Activated naive CD8-positive, alpha-beta T cell (primary cell): ENCODE measurements at regions not wholly inside any gene's neighbourhood (a gene's known extent, or its start where the extent isn't known, plus 50 kb on each side); places are given as distances from the start of the nearest gene placed in this dataset.
"Not testable (repeated sequence)": the region's sequence is repeated elsewhere in the genome, so short reads cannot be mapped to it uniquely, and the experiment has no call there.

Source experiments
- H3K27ac Mint-ChIP-seq: one replicate; pipeline ENCODE4 v1.8.0; 2021; ENCODE audit warnings: mixed read lengths
- H3K27me3 Mint-ChIP-seq: one replicate; pipeline ENCODE4 v1.8.0; 2021; ENCODE audit warnings: mixed read lengths
- H3K36me3 Mint-ChIP-seq: one replicate; pipeline ENCODE4 v1.8.0; 2021; ENCODE audit warnings: mixed read lengths
- H3K4me1 Mint-ChIP-seq: one replicate; pipeline ENCODE4 v1.8.0; 2021; ENCODE audit warnings: low read depth, mixed read lengths
- H3K4me3 Mint-ChIP-seq: one replicate; pipeline ENCODE4 v1.8.0; 2021; ENCODE audit warnings: mild to moderate bottlenecking, mixed read lengths
- H3K9me3 Mint-ChIP-seq: one replicate; pipeline ENCODE4 v1.8.0; 2021; ENCODE audit warnings: low read depth, mixed read lengths

- Mint-ChIP-seq H3K4me1 (no peaks in the 10 kb centered on the region), H3K36me3 (no peaks in the 10 kb centered on the region), H3K27ac (no peak overlapping the region), H3K27me3 (no peaks in the 10 kb centered on the region), H3K9me3 (no peaks in the 10 kb centered on the region), H3K4me3 (no peak overlapping the region)
Measured at GRCh38 chr10:64419461-64419860, 898.3 kb downstream of the REEP3 start.

DNA sequence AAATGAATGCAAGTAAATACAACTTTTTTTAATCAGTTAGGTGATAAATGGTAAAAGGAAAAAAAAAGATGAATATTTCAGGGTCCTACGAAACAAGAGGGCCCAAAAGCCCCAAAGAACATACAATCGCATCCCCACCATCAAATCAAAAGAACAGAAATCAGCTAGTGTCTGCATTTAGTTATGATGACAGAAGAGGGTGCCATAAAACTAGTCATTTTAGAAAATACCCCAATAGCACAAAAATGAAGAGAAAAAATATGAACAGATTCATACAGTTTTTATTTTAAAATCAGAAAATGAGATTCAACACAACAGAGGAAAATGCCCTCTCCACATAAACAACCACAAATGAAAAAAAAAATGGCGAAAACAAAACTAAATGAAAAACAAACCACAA lies 905.5 kb downstream of the REEP3 start:
- no peaks in the 10 kb centered on the region for H3K36me3 Mint-ChIP-seq
- no peaks in the 10 kb centered on the region for H3K27me3 Mint-ChIP-seq
- no peak overlapping the region for H3K27ac Mint-ChIP-seq
- H3K4me1 Mint-ChIP-seq, result no peaks in the 10 kb centered on the region
- no peak overlapping the region for H3K4me3 Mint-ChIP-seq
- H3K9me3 Mint-ChIP-seq, result peaks cover 4% of the 10 kb centered on the region

DNA sequence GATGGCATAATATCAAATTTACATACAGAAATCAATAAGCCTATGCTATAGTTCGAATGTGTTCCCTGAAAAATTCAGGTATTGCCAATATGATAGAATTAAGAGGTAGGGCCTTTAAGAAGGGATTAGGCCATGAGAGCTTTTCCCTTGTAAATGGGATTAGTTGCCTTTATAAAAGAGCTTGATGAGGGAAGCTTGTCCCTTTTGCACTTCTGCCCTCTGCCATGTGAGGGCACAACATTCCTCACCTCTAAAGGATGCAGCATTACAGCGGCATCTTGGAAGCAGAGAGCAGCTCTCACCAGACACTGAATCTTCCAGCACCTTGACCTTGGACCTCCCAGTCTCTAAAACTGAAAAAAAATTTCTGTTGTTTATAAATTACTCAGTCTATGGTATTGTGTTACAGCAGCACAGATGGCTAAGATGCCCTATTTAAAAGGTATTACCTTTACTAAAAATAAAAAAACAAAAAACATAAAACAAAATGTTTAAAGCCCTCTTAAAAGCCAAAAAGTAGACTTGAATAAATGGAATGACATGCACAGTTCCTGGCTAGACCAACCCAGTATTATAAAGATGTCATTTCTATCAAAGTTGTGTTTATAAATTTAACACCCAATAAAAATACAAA lies 909.6 kb downstream of the REEP3 start:
- no peaks in the 10 kb centered on the region for H3K4me1 Mint-ChIP-seq
- no peaks in the 10 kb centered on the region for H3K27me3 Mint-ChIP-seq
- H3K4me3 Mint-ChIP-seq, result no peak overlapping the region
- peaks cover 12% of the 10 kb centered on the region for H3K9me3 Mint-ChIP-seq
- no peaks in the 10 kb centered on the region for H3K36me3 Mint-ChIP-seq
- no peak overlapping the region for H3K27ac Mint-ChIP-seq

- not testable (repeated sequence) for H3K27ac Mint-ChIP-seq, H3K36me3 Mint-ChIP-seq, H3K4me3 Mint-ChIP-seq, H3K4me1 Mint-ChIP-seq, H3K27me3 Mint-ChIP-seq, H3K9me3 Mint-ChIP-seq
Measured at GRCh38 chr10:64441872-64442271, 920.7 kb downstream of the REEP3 start.

- H3K27ac Mint-ChIP-seq, result no peak overlapping the region
- no peaks in the 10 kb centered on the region for H3K27me3 Mint-ChIP-seq
- no peak overlapping the region for H3K4me3 Mint-ChIP-seq
- no peaks in the 10 kb centered on the region for H3K36me3 Mint-ChIP-seq
- H3K4me1 Mint-ChIP-seq, result no peaks in the 10 kb centered on the region
- H3K9me3 Mint-ChIP-seq, result no peaks in the 10 kb centered on the region
Measured at GRCh38 chr10:64444163-64444562, 923.0 kb downstream of the REEP3 start.

DNA sequence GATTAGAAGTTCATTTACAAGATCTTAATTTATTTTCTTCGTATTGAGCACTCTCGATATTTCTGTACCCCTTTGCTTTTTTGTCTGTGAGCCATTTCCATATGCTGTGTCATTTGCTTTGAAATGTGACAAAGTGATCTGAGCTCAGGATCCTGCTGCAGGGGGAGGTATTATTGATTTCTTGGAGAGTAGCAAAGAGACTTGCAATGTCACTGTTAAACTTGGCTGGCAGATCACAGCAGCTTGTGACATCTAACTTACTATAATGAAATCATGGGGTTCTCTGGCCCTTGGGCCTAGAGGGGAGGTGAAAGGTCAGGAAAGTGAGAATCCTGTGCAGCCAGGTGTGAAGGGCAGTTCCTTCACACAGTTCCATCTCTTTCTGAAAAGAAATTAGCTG lies 923.4 kb downstream of the REEP3 start:
- no peaks in the 10 kb centered on the region for H3K27me3 Mint-ChIP-seq
- no peaks in the 10 kb centered on the region for H3K4me1 Mint-ChIP-seq
- H3K4me3 Mint-ChIP-seq, result no peak overlapping the region
- no peak overlapping the region for H3K27ac Mint-ChIP-seq
- H3K36me3 Mint-ChIP-seq, result no peaks in the 10 kb centered on the region
- no peaks in the 10 kb centered on the region for H3K9me3 Mint-ChIP-seq

DNA sequence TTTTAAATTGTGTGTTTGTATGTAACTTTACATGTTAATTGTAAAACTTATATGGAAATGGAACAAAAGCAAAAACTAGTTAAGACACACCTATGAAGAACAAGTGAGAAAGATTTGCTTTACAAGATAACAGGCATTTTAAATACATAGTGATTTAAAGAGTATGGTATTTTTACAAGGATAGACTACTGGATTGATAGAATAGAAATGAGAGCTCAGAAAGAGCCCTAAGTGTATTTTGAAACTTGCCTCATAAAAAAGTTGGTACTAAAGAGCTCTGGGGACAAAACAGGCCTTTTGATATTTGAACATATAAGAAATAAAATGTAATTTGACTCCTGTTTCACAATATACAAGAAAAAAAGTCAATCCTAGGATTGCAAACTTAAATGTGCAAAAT lies 928.4 kb downstream of the REEP3 start:
- no peak overlapping the region for H3K4me3 Mint-ChIP-seq
- no peak overlapping the region for H3K27ac Mint-ChIP-seq
- no peaks in the 10 kb centered on the region for H3K27me3 Mint-ChIP-seq
- no peaks in the 10 kb centered on the region for H3K36me3 Mint-ChIP-seq
- H3K9me3 Mint-ChIP-seq, result peaks cover 11% of the 10 kb centered on the region
- H3K4me1 Mint-ChIP-seq, result no peaks in the 10 kb centered on the region

GRCh38 chr10:64450312-64450711 lies 929.1 kb downstream of the REEP3 start:
- Mint-ChIP-seq H3K9me3 (peaks cover 11% of the 10 kb centered on the region), H3K27me3 (no peaks in the 10 kb centered on the region), H3K4me3 (no peak overlapping the region), H3K36me3 (no peaks in the 10 kb centered on the region), H3K27ac (no peak overlapping the region), H3K4me1 (no peaks in the 10 kb centered on the region)

- H3K27ac Mint-ChIP-seq, result no peak overlapping the region
- H3K36me3 Mint-ChIP-seq, result no peaks in the 10 kb centered on the region
- H3K4me3 Mint-ChIP-seq, result no peak overlapping the region
Measured at GRCh38 chr10:64454962-64455361, 933.8 kb downstream of the REEP3 start.

DNA sequence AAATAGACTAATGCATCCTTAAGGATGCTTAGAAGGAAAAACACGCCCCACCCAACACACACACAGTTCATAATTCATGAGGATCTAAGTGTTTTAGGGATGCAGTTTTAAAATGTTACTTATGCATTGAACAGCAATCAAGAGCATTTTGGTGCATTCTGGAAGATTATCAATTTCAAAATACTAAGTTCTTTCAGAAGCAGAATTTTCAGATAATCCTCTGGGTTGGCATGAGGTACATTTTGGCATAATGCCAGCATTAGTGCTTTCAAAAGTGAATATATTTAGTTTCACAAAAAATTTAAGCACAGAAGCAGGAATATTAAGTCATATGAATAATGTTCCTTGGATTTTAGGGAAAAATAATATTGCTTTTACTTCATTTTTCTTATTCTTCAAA lies 937.1 kb downstream of the REEP3 start:
- no peak overlapping the region for H3K27ac Mint-ChIP-seq
- no peaks in the 10 kb centered on the region for H3K4me1 Mint-ChIP-seq
- H3K9me3 Mint-ChIP-seq, result peaks cover 5% of the 10 kb centered on the region
- H3K4me3 Mint-ChIP-seq, result no peak overlapping the region
- H3K36me3 Mint-ChIP-seq, result no peaks in the 10 kb centered on the region
- no peaks in the 10 kb centered on the region for H3K27me3 Mint-ChIP-seq

More at GRCh38 chr10:64454962-64455361, 933.8 kb downstream of the REEP3 start:
- Mint-ChIP-seq H3K9me3 (peaks cover 11% of the 10 kb centered on the region), H3K27me3 (no peaks in the 10 kb centered on the region), H3K4me1 (no peaks in the 10 kb centered on the region)

DNA sequence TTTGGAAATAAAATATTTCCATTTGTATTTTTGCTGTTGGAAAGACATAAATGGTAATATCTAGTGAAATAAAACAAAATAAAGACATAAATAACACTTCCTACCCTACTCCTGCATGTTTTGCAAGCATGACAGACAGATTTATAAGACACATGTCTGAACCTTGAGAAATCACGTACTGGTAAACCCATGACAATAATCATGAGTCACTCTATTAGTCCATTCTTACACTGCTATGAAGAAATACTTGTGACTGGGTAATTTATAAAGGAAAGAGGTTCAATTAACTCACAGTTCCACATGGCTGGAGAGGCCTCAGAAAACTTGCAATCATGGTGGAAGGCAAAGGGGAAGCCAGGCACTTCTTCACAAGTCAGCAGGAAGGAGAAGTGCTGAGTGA lies 942.2 kb downstream of the REEP3 start:
- Mint-ChIP-seq H3K4me3 (no peak overlapping the region), H3K27me3 (no peaks in the 10 kb centered on the region), H3K4me1 (no peaks in the 10 kb centered on the region), H3K9me3 (peaks cover 9% of the 10 kb centered on the region), H3K27ac (no peak overlapping the region), H3K36me3 (no peaks in the 10 kb centered on the region)

GRCh38 chr10:64465653-64466052 lies 944.5 kb downstream of the REEP3 start:
- Mint-ChIP-seq H3K9me3 (peaks cover 9% of the 10 kb centered on the region), H3K27ac (no peak overlapping the region)

GRCh38 chr10:64468219-64468618 lies 947.0 kb downstream of the REEP3 start:
- H3K27ac Mint-ChIP-seq, result no peak overlapping the region

More at GRCh38 chr10:64465653-64466052, 944.5 kb downstream of the REEP3 start:
- H3K27me3 Mint-ChIP-seq, result no peaks in the 10 kb centered on the region
- H3K4me1 Mint-ChIP-seq, result no peaks in the 10 kb centered on the region
- no peaks in the 10 kb centered on the region for H3K36me3 Mint-ChIP-seq
- H3K4me3 Mint-ChIP-seq, result no peak overlapping the region

GRCh38 chr10:64476506-64476905 lies 955.3 kb downstream of the REEP3 start:
- H3K4me1 Mint-ChIP-seq, result no peaks in the 10 kb centered on the region
- H3K27ac Mint-ChIP-seq, result no peak overlapping the region
- H3K4me3 Mint-ChIP-seq, result no peak overlapping the region
- no peaks in the 10 kb centered on the region for H3K27me3 Mint-ChIP-seq
- H3K36me3 Mint-ChIP-seq, result no peaks in the 10 kb centered on the region
- H3K9me3 Mint-ChIP-seq, result peaks cover 12% of the 10 kb centered on the region

More at GRCh38 chr10:64468219-64468618, 947.0 kb downstream of the REEP3 start:
- Mint-ChIP-seq H3K36me3 (no peaks in the 10 kb centered on the region), H3K27me3 (no peaks in the 10 kb centered on the region), H3K4me1 (no peaks in the 10 kb centered on the region), H3K9me3 (peaks cover 11% of the 10 kb centered on the region), H3K4me3 (no peak overlapping the region)

GRCh38 chr10:64477791-64478190 lies 956.6 kb downstream of the REEP3 start:
- H3K27ac Mint-ChIP-seq, result no peak overlapping the region
- peaks cover 8% of the 10 kb centered on the region for H3K9me3 Mint-ChIP-seq

GRCh38 chr10:64484811-64485330 lies 963.7 kb downstream of the REEP3 start:
- Mint-ChIP-seq H3K9me3 (peaks cover 4% of the 10 kb centered on the region), H3K27ac (no peak overlapping the region), H3K36me3 (no peaks in the 10 kb centered on the region), H3K4me3 (no peak overlapping the region), H3K27me3 (peaks cover 2% of the 10 kb centered on the region), H3K4me1 (no peaks in the 10 kb centered on the region)

More at GRCh38 chr10:64477791-64478190, 956.6 kb downstream of the REEP3 start:
- no peaks in the 10 kb centered on the region for H3K27me3 Mint-ChIP-seq
- H3K4me1 Mint-ChIP-seq, result no peaks in the 10 kb centered on the region
- no peak overlapping the region for H3K4me3 Mint-ChIP-seq
- no peaks in the 10 kb centered on the region for H3K36me3 Mint-ChIP-seq
